Hematopoietic multipotent progenitor cell treated with erythropoietin and hydrocortisone succinate and interleukin-3 and kit ligand, for 17 days (in vitro differentiated cells): ENCODE measurements at regions not wholly inside any gene's neighbourhood (a gene's known extent, or its start where the extent isn't known, plus 50 kb on each side); places are given as distances from the start of the nearest gene placed in this dataset.

ENCODE experiments used
- DNase-seq: peaks from one replicate; pipeline ENCODE4 v3.0.0-alpha.2; 2015; ENCODE audit warnings: low spot score

GRCh38 chr2:235303499-235304291, 190.1 kb upstream of the AGAP1 start:
- DNase-seq: no peak

- DNase-seq: no peak
Measured at GRCh38 chr2:235305678-235306077, 188.2 kb upstream of the AGAP1 start.

DNA sequence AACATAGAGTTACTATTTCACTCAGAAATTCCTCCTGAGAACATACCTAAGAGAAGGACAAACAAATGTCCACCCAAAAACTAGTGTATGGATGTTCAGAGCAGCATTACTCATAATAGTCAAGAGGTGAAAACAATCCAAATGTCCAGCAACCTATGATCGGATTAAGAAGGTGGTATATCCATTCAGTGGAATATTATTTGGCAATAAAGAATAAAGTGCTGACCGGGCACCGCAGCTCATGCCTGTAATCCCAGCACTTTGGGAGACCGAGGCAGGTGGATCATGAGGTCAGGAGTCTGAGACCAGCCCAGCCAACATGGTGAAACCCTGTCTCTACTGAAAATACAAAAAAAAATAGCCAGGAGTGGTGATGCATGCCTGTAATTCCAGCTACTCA, 182.8 kb upstream of the AGAP1 start:
- no peak for DNase-seq

- no peak for DNase-seq
Measured at GRCh38 chr2:235312571-235312970, 181.3 kb upstream of the AGAP1 start.

DNA sequence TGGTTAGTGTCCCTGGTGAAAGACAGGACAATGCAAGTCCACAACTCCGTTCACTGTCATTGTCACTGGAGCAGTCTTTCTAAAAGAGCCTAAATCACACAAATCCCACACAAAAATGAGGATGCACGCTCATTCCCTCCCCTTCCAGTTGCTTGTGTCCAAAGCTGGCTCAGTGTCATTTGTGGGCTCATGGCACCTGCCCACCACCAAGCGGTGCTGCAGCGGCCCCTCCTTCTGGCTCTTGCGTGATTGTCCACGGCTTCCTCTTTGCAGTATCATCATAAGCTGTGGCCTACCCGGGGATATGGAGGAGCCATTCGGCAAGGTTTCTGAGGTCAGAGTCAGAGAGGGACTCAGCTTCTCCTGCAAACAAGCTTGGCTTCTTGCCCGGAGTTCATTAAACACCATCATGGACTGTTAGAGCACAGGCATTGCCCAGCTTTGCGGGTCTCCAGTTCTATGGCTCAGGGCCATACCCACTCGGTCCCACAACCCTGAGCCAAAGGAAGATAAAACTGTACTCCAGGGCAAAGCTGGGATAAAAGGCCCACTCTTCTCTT, 179.4 kb upstream of the AGAP1 start:
- no peak for DNase-seq

GRCh38 chr2:235319095-235319494, 174.7 kb upstream of the AGAP1 start:
- no peak for DNase-seq

DNA sequence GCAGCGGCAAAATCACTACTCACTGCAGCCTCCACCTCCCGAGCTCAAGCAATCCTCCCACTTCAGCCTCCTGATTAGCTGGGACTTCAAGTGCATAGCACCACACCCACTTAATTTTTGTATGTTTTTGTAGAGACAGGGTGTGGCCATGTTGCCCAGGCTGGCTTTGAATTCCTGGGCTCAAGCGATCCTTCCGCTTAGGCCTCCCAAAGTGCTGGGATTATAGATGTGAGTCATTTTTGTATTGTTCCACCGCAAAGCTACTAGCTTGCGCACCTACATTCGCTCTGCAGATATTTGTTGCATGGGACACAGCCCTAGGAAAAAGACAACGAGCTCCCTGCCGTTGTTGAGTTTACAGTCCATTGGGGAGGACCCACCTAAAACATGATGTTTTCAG, 173.5 kb upstream of the AGAP1 start:
- DNase-seq: no peak

DNA sequence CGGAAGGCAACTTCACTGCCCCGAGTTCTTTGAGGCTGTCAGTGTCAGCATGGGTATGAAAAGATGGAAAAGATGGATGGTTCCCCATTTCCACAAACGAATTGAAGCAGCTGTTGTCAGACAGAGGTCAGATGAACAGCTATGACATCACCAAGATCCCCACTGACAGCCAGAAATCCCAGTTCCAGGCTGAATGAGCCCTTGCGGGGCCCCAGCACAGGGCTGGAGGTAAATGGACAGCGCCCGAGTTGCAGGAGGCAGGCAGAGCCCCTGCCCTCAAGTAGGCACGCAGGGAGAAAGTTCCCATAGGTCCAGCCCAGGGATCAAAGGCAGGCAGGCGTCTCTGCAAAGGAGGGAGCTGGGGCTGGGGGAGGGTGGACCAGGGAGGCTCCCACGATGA, 169.5 kb upstream of the AGAP1 start:
- DNase-seq: no peak

GRCh38 chr2:235325151-235325550, 168.7 kb upstream of the AGAP1 start:
- DNase-seq: no peak

- no peak for DNase-seq
Measured at GRCh38 chr2:235328991-235329390, 164.9 kb upstream of the AGAP1 start.

DNA sequence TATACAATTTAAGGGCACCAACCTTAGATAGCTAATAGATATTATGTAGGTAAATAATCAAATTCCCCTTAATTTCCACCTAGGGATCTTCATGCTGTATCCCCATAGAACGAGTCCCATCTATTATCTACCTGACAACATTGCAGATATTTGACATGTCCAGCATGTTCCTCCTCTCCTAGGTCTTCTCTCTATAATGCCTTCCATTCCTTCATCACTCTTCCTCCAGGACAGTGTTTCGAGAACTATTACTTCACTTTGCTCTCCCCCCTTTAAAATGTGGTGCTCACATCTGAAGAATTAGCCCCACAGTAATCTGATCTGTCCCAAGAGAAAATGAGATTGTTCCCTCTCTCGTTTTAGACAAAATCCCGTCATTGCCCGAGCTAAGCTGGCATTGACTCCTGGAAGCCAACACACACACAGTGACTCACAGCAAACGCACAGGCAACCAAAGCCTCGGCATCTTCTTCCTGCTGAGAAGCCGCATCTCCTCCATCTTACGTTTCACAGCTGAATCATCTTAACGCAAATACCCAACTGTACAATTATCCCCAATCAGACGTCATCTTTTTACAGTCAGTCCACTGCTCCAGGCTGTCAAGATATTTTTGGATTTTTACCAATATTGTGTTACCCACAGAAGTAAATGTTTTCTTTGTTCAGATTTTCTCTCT, 162.9 kb upstream of the AGAP1 start:
- no peak for DNase-seq

DNA sequence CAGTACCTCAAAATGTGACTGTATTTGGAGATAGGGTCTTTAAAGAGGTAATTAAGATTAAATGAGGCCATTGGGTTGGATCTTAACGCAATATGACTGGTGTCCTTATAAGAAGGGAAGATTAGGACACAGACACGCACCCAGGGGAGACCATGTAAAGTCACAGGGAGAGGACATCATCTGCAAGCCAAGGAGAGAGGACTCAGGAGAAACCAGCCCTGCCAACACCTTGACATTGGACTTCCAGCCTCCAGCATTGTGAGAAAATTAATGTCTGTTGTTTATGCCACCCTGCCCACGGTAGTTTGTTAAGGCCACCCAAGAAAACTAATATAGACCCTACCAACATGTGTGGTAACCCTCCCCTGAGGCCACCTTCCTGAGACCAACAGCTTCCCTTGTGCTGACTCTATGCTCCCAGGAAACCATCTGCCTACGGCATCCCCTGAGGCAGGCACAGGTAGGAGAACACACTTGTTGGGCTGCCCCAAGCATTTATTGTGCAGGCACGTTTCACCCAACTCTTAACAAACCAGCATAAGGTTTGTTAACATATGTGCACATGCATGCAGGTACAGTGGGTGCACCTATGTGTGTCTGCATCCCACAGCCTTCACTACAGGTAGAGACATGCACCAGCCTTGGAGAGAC, 161.5 kb upstream of the AGAP1 start:
- DNase-seq: no peak

DNA sequence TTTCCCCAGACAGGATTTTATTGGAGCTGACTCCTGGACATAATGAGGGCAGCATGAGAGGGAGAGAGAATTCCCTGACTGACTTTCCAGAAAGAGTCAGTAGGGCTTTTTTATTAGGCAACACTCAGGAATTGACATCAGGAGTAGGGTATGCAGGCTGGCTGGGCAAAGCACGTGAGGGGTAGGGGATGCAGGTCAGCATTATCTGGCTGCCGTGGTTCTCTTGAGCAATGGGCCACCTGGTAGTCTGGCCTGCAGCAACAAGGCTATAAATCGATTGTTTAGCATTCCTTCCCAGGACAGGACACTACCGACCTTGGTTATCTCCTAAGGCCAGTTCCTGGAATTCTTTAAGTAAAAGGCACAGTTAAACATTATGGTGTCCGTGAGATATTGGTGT, 160.8 kb upstream of the AGAP1 start:
- DNase-seq: no peak

DNA sequence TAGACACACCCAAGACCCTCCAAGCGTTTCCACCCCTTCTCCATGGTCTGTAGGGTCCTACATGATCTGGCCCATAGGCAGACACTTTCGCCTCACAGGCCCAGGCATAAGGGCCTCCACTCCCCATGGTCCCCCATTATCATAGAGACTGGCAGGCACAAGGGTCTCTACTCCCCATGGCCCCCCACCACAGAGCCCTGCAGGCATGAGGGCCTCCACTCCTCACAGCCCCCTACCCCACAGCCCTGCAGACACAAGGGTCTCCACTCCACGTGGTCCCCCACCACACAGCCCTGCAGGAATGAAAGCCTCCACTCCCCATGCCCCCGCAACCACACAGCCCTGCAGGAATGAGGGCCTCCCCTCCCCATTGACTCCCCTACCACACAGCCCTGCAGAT, 159.7 kb upstream of the AGAP1 start:
- DNase-seq: no peak

DNA sequence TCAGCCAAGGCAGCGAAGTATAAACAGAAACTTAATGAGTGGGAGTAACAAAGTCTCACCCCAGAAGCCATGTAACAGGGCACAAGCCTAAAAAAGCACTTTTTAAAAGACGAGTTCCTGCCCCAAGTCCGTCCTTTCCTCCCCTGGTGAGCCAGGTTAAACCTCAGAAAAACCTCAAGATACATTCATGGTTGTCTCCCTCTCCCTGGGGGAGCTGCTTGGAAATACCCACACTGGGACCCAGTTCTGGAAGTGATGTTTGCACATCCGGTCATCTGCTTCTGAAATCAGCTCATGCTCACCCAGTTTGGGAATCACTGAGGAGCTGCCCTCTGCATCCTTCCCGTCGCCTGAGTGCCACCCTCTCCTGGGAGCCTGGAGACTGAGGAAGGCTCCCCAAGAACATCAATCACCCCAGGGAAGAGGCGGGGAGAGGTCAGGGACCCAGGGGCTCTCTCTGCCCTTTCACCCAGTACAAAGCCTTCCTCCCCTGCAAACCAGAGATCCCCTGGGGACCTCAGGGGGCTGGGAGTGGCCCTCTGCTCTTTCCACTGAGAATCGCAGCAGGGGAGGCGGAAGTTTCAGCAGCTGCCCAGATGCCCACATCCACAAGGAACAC, 150.6 kb upstream of the AGAP1 start:
- DNase-seq: no peak

DNA sequence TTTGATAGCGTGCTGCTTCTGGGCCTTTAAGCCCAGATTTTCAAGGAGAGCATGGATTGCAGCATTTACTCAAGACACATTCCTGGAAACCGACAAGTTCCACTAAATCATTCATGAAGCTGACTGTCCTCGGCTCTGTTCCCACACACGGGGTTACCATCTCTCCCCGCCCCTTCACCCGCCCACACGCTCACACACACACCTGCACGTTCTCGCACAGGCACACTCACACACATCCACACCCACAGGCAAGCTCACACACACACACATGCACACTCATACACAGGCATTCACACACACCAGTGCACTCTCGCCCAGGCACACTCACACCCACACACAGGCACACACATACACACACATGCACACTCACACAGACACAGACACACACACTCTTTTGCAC, 150.0 kb upstream of the AGAP1 start:
- DNase-seq: no peak

DNA sequence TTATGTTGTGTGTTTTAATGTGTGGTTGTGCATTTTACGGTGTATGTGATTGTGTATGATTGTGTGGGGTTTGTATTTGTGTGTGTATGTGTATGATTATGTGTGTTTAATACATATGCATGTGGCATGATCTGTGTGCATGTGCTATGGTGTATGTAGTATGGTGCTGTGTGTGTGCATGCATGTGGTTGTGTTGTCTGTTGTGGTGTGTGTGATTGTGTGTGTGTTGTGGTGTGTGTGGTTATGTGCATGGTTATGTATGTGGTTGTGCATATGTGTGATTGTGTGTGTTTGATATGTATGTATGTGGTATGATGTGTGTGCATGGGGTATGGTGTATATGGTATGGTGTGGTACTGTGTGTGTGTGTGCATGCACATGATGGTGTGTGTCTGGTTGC, 148.1 kb upstream of the AGAP1 start:
- DNase-seq: no peak

DNA sequence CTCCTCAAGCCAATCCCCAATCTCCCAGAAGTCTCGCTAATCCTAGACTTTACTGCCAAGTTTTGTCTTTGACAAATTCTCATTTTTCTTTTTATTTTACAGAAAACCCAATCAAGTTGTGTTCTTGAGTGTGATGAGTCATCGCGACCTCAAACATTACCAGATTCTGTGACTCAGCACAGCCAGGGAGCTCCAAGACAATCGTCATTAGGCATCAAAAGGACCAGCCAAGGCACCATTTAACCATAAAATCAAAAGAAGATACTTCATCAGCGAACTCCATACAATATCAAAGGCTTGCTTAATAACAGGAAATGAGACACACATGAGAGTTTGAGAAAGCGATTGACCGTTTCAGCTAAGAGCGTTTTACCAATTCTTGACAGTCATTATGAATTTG, 146.2 kb upstream of the AGAP1 start:
- no peak for DNase-seq

- no peak for DNase-seq
Measured at GRCh38 chr2:235348329-235348728, 145.5 kb upstream of the AGAP1 start.

DNA sequence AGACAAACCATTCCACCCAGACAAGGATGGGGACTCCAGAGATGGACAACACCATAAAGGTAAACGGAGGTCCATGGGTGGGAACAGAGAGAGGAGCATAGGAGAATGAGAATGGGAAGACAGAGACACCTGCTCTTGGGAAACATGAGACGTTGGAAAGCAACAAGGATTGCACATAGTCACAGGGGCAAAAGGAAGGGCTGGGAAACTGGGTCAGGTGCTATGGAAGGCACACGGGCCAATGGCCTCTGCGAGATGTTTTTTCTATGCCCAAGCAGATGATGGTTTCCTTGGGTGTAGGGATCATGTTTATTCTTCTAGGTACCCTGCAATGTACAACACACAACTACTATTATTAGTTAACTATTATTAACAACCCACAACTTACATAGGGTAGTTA, 143.6 kb upstream of the AGAP1 start:
- DNase-seq: no peak

DNA sequence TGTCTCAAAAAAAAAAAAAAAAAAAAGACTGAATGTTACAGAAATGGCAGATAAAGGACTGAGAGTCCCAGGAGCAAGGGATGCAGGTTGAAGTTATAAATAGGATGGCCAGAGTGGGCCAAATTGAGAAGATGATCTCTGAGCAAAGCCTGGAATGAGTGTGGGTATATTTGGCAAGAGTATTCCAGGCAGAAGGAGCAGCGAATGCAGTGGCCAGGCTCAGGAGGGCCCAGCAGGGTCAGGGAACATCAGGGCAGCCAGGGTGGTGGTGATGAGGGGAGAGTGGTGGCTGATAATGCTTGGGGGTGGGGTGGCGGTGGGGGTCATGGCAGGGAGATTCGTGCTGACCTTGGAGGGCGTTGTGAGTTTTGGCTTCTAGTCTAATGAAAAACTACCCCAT, 141.3 kb upstream of the AGAP1 start:
- no peak for DNase-seq

DNA sequence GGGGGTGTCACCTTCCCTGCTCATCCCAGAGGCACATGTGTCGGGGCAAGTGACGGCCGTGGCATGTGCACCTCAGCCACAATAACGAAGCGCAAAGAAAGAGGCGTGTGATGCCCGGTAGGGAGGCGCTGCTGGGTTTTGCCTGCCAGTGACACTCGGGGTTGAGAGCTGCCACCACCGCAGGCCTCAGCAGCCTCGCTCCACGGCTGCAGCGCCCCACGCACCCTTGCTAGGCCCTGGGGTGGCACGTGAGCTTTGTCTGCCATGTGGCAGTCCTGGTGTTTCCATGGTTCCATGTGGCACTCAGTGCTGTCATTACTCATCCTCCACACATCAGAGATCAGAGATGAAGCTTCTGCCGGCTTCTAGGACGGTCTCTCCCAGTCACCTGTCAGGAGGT, 136.0 kb upstream of the AGAP1 start:
- DNase-seq: no peak
